ENCODE measurements at regions not wholly inside any gene's neighbourhood (a gene's known extent, or its start where the extent isn't known, plus 50 kb on each side); places are given as distances from the start of the nearest gene placed in this dataset.
"Not testable (repeated sequence)": the region's sequence is repeated elsewhere in the genome, so short reads cannot be mapped to it uniquely, and the experiment has no call there.

- not testable (repeated sequence) for DNase-seq (ENCODE audit: low read depth)
Observed at GRCh38 chr10:38315090-38315805, 221.1 kb downstream of the ZNF37A start.

GRCh38 chr10:38321393-38321792, 227.3 kb downstream of the ZNF37A start:
- H3K4me3 ChIP-seq (replicated peaks; ENCODE audit: low read depth, low read length); DNase-seq (ENCODE audit: low read depth): not testable (repeated sequence)

More at GRCh38 chr10:38315090-38315805, 221.1 kb downstream of the ZNF37A start:
- H3K4me3 ChIP-seq (replicated peaks; ENCODE audit: low read depth, low read length) = not testable (repeated sequence)

- not testable (repeated sequence) for H3K4me3 ChIP-seq (replicated peaks; ENCODE audit: low read depth, low read length); DNase-seq (ENCODE audit: low read depth)
Observed at GRCh38 chr10:38330306-38330705, 236.2 kb downstream of the ZNF37A start.

- DNase-seq (ENCODE audit: low read depth); H3K4me3 ChIP-seq (replicated peaks; ENCODE audit: low read depth, low read length): not testable (repeated sequence)
Observed at GRCh38 chr10:38331106-38331505, 237.0 kb downstream of the ZNF37A start.

- not testable (repeated sequence) for DNase-seq (ENCODE audit: low read depth); H3K4me3 ChIP-seq (replicated peaks; ENCODE audit: low read depth, low read length)
Observed at GRCh38 chr10:38333699-38334098, 239.6 kb downstream of the ZNF37A start.

GRCh38 chr10:38350645-38351044, 256.5 kb downstream of the ZNF37A start:
- not testable (repeated sequence) for DNase-seq (ENCODE audit: low read depth); H3K4me3 ChIP-seq (replicated peaks; ENCODE audit: low read depth, low read length)

- not testable (repeated sequence) for H3K4me3 ChIP-seq (replicated peaks; ENCODE audit: low read depth, low read length); DNase-seq (ENCODE audit: low read depth)
Observed at GRCh38 chr10:38354410-38354809, 260.3 kb downstream of the ZNF37A start.

- peak; percentile 68 for DNase-seq (ENCODE audit: low read depth)
- H3K4me3 ChIP-seq (replicated peaks; ENCODE audit: low read depth, low read length) = peak overlapping the region; percentile 63
Observed at GRCh38 chr10:38355911-38356526, 261.9 kb downstream of the ZNF37A start.

GRCh38 chr10:38356527-38356926, 262.4 kb downstream of the ZNF37A start:
- DNase-seq (ENCODE audit: low read depth) = peak; percentile 3
- H3K4me3 ChIP-seq (replicated peaks; ENCODE audit: low read depth, low read length) = peak overlapping the region; percentile 63

- not testable (repeated sequence) for H3K4me3 ChIP-seq (replicated peaks; ENCODE audit: low read depth, low read length); DNase-seq (ENCODE audit: low read depth)
Observed at GRCh38 chr10:38362514-38362913, 268.4 kb downstream of the ZNF37A start.

GRCh38 chr10:38364073-38364472, 269.9 kb downstream of the ZNF37A start:
- not testable (repeated sequence) for DNase-seq (ENCODE audit: low read depth); H3K4me3 ChIP-seq (replicated peaks; ENCODE audit: low read depth, low read length)

- not testable (repeated sequence) for H3K4me3 ChIP-seq (replicated peaks; ENCODE audit: low read depth, low read length)
- peak; percentile 72 for DNase-seq (ENCODE audit: low read depth)
- TF ChIP-seq CTCF (IDR thresholded peaks at IDR 0.05; ENCODE audit: low read length, missing control alignments) = peak; percentile 51
Observed at GRCh38 chr10:38365917-38366316, 271.8 kb downstream of the ZNF37A start.

GRCh38 chr10:38383800-38384199, 289.7 kb downstream of the ZNF37A start:
- H3K4me3 ChIP-seq (replicated peaks; ENCODE audit: low read depth, low read length); DNase-seq (ENCODE audit: low read depth): not testable (repeated sequence)

- DNase-seq (ENCODE audit: low read depth); H3K4me3 ChIP-seq (replicated peaks; ENCODE audit: low read depth, low read length): not testable (repeated sequence)
Observed at GRCh38 chr10:38386869-38387268, 292.7 kb downstream of the ZNF37A start.
